ENCODE measurements at regions not wholly inside any gene's neighbourhood (a gene's known extent, or its start where the extent isn't known, plus 50 kb on each side); places are given as distances from the start of the nearest gene placed in this dataset.
"Not testable (repeated sequence)": the region's sequence is repeated elsewhere in the genome, so short reads cannot be mapped to it uniquely, and the experiment has no call there.

DNA sequence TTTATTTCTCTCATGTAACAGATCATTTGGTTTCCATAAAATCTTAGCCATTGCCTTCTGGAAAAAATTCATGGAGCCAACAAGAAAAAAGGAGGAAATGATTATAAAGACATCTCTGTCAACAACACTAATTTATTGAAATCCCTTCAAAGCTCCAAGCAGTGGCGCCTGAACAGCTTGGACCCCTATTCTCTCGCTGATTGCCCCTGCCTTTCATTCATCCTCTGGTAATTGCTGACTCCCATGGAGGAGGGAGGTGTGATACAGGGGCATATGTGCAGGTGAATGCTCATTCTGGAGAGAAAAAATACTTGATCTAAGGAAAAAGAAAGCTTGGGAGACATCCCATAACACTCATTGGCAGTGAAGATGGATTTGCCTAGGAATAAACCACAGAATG lies 345.5 kb downstream of the FGFR2 start:
- H3K9me3 Mint-ChIP-seq: peaks cover 0 to 2% (median 0%) of the 10 kb centered on the region in 6 donors
- DNase-seq: no peak
- no peaks in the 10 kb centered on the region for H3K36me3 Mint-ChIP-seq
- no peak overlapping the region for H3K4me3 Mint-ChIP-seq
- peaks cover 0 to 4% (median 3%) of the 10 kb centered on the region in 3 donors for H3K27me3 Mint-ChIP-seq (ENCODE audit: low read depth in 3 of 3)
- no peaks in the 10 kb centered on the region for H3K4me1 Mint-ChIP-seq
- H3K27ac Mint-ChIP-seq: no peak overlapping the region

DNA sequence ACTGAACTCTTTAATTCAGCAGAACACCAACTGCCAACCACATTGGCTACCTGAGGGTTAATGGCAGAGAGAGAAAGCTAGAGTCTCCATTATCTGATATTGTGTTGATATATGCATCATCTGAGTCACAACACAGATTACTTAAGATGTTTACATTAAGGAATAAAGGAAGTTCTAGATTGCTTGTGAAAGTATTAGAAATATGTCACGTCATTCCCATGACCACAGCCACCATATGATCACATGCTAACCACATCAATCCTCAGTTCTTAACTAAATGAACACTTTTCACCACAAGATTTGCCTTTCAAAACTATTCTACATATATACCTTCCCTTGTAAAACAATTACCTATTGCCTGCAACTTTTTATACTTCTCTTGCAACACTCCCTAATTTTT lies 337.9 kb downstream of the FGFR2 start:
- no peaks in the 10 kb centered on the region for H3K36me3 Mint-ChIP-seq
- H3K27ac Mint-ChIP-seq: no peak overlapping the region
- H3K4me1 Mint-ChIP-seq: no peaks in the 10 kb centered on the region
- no peak overlapping the region for H3K4me3 Mint-ChIP-seq
- H3K9me3 Mint-ChIP-seq: peaks cover 0 to 5% (median 0%) of the 10 kb centered on the region in 6 donors
- H3K27me3 Mint-ChIP-seq (ENCODE audit: low read depth in 3 of 3): peaks cover 0 to 1% (median under 1%) of the 10 kb centered on the region in 3 donors
- DNase-seq: no peak

DNA sequence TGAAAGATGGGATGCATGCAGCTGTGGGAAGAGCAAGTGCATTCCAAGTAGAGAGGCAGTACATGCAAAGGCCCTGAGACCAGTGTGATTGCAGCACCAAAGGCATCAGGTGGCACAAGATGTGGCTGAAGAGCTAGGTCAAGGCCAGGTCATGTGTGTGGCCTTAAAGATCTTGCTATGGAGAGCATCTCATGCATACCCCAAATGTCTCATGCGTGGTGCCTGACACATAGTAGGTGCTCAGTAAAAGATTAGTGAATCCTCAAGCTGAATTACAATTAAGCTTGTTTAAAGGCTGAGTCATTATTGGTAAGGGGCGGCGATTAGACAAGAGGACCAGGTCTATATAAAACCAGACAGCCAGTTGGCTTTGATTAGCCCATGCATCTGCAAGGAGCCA lies 336.6 kb downstream of the FGFR2 start:
- Mint-ChIP-seq H3K4me1 (no peaks in the 10 kb centered on the region), H3K4me3 (no peak overlapping the region), H3K27ac (no peak overlapping the region), H3K27me3 (ENCODE audit: low read depth in 3 of 3) (peaks cover 0 to 5% (median 0%) of the 10 kb centered on the region in 3 donors), H3K9me3 (peaks cover 0 to 5% (median 0%) of the 10 kb centered on the region in 6 donors), H3K36me3 (no peaks in the 10 kb centered on the region)
- DNase-seq: no peak

DNA sequence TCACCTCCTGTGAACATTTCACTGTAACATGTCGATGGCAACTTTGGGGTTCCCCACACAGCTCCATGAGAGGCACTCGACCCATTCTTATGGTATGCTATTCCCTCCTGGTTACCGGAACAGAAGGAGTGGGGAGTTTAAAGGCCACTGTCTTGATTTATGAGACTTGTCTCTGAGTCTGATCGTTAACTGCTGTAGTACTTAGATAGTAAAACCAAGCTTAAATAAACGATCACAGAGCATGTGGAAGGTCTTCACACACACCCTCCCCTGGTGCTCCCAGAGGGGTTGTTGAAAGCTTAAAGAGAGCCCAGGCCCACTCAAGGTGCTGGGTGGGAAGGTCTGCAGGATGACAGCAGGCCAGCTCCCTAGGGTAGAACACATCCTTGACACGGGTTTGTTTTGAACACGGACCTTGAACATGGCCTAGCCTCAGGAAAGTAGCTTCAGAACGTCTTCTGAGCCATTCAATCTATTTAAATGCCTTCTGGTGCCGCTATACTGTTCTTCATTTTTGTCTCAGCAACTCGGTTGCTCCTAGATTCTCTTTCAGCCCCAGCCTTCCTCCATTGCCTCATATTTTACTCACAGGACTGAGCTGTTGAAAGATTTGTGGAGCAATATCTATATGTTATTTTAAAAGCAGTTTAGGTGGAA lies 335.3 kb downstream of the FGFR2 start:
- no peak for DNase-seq
- no peak overlapping the region for H3K4me3 Mint-ChIP-seq
- H3K9me3 Mint-ChIP-seq: peaks cover 0 to 6% (median 0%) of the 10 kb centered on the region in 6 donors
- no peaks in the 10 kb centered on the region for H3K4me1 Mint-ChIP-seq
- H3K36me3 Mint-ChIP-seq: no peaks in the 10 kb centered on the region
- H3K27ac Mint-ChIP-seq: no peak overlapping the region
- H3K27me3 Mint-ChIP-seq (ENCODE audit: low read depth in 3 of 3): peaks cover 0 to 7% (median 0%) of the 10 kb centered on the region in 3 donors

DNA sequence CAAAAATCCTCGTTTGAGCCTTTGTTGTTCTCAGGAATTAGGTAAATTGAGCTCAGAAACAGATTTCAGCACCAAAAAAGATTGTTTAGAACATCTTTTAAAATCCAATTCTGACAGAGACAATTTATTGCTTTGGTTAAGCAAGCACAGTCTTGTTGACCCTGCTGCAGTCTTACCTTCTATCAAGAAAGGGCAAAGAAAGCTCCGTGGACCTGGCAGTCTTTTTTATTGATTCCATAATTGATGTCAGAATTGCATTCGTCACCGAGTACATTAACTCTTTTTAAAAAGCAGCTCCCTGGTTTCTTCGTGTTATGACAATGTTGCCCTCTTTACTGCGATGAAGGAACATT lies 334.8 kb downstream of the FGFR2 start:
- H3K27me3 Mint-ChIP-seq (ENCODE audit: low read depth in 3 of 3): peaks cover 0 to 7% (median 0%) of the 10 kb centered on the region in 3 donors
- H3K4me3 Mint-ChIP-seq: no peak overlapping the region
- no peaks in the 10 kb centered on the region for H3K4me1 Mint-ChIP-seq
- DNase-seq: no peak
- no peak overlapping the region for H3K27ac Mint-ChIP-seq
- H3K9me3 Mint-ChIP-seq: peaks cover 0 to 6% (median 0%) of the 10 kb centered on the region in 6 donors
- H3K36me3 Mint-ChIP-seq: no peaks in the 10 kb centered on the region

DNA sequence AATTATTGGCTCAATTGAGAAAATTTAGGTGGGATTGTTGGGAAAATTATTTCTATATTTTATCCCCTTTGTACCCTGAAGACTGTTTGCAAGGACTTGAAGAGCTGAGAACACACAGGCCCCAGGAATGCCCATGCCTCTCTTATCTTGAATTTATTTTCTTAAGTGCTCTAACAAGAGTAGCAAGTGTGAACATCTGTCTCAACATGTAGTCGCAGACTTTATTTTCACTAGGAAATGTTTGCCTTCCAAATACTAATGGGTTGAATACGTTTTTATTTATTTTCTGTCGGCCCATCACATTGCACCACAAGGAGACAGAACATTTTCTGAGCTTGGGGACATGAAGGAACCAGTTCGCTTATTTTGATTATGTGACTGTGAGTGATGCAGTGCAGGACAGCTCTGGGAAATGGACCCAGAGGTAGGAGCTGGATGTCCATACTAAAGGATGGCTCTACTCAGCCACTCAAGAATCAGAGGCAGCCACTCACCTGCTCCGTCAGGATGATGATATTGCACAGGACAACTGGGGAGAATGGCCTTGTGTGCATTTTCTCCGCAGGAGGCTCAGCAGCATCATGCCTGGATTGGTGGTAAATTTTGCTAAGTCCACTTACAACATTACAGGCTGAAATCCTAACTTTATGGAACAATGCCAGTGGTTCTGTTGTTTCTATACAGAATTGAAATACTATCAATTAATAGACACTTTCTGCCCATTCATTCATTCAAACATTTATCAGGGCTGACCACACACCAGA lies 332.7 kb downstream of the FGFR2 start:
- peaks cover 0 to 6% (median 0%) of the 10 kb centered on the region in 6 donors for H3K9me3 Mint-ChIP-seq
- no peaks in the 10 kb centered on the region for H3K36me3 Mint-ChIP-seq
- H3K27me3 Mint-ChIP-seq (ENCODE audit: low read depth in 3 of 3): peaks cover 0 to 7% (median 2%) of the 10 kb centered on the region in 3 donors
- no peak overlapping the region for H3K4me3 Mint-ChIP-seq
- no peak for DNase-seq
- no peaks in the 10 kb centered on the region for H3K4me1 Mint-ChIP-seq
- H3K27ac Mint-ChIP-seq: no peak overlapping the region

DNA sequence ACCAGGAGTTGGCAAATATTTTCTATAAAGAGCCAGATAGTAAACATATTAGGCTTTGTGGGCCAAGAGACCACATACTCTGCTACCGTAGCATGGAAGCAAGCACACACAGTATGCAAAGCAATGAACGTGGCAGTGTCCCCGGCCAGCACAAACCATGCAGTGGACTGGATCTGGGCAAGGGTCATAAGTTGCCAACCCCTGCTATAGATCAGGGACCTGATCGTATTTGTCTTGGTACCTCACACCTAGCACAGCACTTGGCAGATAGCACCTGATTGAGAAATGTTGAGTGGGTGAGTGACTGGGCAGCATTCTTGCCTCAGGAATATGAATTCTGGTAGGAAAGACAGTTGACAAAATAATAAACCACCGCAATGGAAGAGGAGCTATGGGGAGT lies 331.9 kb downstream of the FGFR2 start:
- H3K27me3 Mint-ChIP-seq (ENCODE audit: low read depth in 3 of 3): peaks cover 0 to 7% (median 2%) of the 10 kb centered on the region in 3 donors
- no peak for DNase-seq
- H3K4me3 Mint-ChIP-seq: no peak overlapping the region
- no peak overlapping the region for H3K27ac Mint-ChIP-seq
- H3K36me3 Mint-ChIP-seq: no peaks in the 10 kb centered on the region
- peaks cover 0 to 4% (median 0%) of the 10 kb centered on the region in 6 donors for H3K9me3 Mint-ChIP-seq
- H3K4me1 Mint-ChIP-seq: no peaks in the 10 kb centered on the region

DNA sequence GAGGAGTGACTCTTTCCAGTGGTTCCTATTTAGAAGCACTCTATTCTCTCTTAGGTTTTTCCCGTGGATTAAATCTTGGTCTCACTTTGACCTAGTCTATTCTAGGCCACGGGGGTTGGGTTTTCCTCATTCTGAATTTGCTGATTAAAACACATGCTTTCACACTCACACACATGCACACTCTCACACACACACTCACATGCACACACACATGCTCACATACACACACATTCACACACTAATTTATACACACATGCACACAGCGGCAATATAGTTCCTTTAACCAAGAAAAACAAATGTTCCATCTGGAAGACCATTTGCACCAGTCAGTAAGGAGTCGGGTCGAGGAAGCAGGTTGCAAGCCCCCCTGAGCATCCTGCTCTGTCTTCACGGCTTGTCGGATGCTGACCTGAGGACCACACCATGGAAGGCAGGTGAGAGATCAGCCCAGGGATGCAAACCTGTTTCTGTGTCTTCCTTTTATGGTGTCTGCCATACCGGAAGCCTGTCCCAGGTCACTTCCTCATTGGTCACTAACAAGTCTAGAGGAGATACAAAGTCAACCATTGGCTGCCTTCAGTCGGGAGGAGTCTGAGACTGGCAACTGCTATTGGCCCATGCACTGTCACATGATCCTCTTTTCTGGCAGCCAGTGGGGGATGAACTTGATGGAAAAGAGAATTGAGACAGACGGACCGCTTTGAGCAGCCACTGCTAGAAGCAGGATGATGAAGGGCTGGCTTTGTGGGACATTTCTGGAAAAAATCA lies 330.8 kb downstream of the FGFR2 start:
- Mint-ChIP-seq H3K4me1 (no peaks in the 10 kb centered on the region), H3K9me3 (peaks cover 0 to 4% (median 0%) of the 10 kb centered on the region in 6 donors), H3K27ac (no peak overlapping the region), H3K36me3 (no peaks in the 10 kb centered on the region), H3K27me3 (ENCODE audit: low read depth in 3 of 3) (peaks cover under 1 to 7% (median 3%) of the 10 kb centered on the region in 3 donors), H3K4me3 (no peak overlapping the region)
- DNase-seq: no peak

DNA sequence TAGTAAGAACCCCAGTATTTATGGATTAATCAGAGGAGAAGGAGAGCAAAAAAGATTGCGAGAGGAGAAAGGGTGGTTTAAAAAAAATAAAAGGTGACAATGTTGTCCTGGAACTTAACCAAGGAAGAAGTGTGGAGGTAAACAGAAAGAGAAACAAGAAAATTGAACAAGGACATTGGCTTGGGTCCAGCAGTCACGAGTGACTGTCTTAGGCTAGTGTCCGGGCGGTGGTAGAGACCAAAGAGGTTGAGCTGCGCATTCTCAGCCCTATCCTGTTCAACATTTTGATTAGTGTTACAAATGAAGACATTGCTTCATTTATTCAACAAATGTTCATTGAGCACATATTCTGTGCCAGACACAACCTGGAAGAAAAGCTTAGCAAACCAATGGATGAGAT lies 329.9 kb downstream of the FGFR2 start:
- H3K36me3 Mint-ChIP-seq: no peaks in the 10 kb centered on the region
- DNase-seq: no peak
- H3K4me1 Mint-ChIP-seq: no peaks in the 10 kb centered on the region
- peaks cover 3 to 5% (median 3%) of the 10 kb centered on the region in 3 donors for H3K27me3 Mint-ChIP-seq (ENCODE audit: low read depth in 3 of 3)
- no peak overlapping the region for H3K4me3 Mint-ChIP-seq
- H3K27ac Mint-ChIP-seq: no peak overlapping the region
- H3K9me3 Mint-ChIP-seq: peaks cover 0 to 1% (median 0%) of the 10 kb centered on the region in 6 donors

DNA sequence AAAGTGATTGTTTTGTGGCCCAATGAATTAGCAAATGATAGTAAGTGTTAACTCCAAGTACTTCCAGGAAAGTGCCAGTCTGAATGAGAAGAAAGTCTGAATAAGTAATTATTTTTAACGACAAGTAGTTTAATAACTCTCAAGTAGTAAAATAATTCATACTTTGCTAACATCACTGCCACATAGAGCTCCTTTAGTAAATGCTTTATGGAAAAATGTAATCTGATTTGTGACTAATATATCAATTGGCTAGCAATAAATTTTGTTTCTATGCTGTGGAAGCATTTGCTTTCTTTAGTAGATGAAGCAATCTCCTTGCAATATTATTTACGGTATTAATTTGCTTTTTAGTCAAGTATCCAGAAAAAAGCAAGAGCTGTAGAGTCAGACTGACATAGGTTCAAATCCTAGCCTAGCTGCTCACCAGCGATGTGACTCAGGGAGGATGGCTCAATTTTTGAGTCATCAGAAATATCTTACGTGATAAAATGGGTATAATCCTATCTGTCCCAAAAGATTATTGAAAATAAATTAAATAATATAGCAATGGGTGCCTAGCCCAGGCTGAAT lies 329.3 kb downstream of the FGFR2 start:
- DNase-seq: no peak
- Mint-ChIP-seq H3K9me3 (peaks cover 0 to 1% (median 0%) of the 10 kb centered on the region in 6 donors), H3K27ac (no peak overlapping the region), H3K4me3 (no peak overlapping the region), H3K4me1 (no peaks in the 10 kb centered on the region), H3K27me3 (ENCODE audit: low read depth in 3 of 3) (peaks cover 3 to 5% (median 3%) of the 10 kb centered on the region in 3 donors), H3K36me3 (no peaks in the 10 kb centered on the region)

DNA sequence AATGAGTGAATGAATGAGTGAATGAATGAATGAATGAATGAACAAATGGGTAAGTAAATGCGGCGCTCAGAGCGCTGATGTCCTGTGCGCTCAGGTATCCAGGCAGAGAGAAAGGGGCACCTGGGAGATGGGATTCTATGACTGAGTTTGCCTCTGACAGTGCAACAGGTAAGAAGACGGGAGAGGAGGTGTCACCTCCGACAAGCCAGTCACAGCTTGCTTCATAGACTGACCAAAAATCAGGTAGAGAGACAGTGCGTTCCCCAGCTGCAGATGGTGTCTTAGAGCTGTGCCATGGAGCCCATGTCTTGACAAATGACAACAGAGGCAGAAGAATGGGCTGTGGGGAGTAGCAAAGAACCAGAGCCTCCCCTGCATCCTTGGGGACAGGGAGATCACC lies 327.3 kb downstream of the FGFR2 start:
- Mint-ChIP-seq H3K27ac (no peak overlapping the region), H3K9me3 (peaks cover 0 to 1% (median 0%) of the 10 kb centered on the region in 6 donors), H3K4me3 (no peak overlapping the region), H3K27me3 (ENCODE audit: low read depth in 3 of 3) (peaks cover 3 to 5% (median 3%) of the 10 kb centered on the region in 3 donors), H3K36me3 (no peaks in the 10 kb centered on the region), H3K4me1 (no peaks in the 10 kb centered on the region)
- DNase-seq: no peak

DNA sequence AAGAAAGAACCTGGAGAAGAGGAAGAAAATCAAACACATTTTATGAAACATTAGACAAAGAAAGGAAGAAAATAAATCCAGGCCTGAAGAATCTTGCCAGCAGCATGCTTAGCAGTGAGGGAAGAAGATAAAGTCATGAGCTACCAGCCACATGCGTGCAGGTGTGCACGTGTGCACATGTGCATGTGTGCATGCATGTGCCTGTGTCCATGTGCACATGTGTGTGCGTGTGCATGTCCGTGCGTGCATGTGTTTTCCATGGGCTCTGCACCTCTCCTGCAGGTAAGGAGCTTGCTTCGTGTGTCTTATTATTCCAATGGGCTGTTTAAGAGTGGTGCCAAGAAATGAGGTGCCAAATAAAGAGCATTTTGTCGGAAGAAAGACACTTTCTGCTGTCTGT lies 322.2 kb downstream of the FGFR2 start:
- H3K27me3 Mint-ChIP-seq (ENCODE audit: low read depth in 3 of 3): peaks cover 1 to 5% (median 4%) of the 10 kb centered on the region in 3 donors

DNA sequence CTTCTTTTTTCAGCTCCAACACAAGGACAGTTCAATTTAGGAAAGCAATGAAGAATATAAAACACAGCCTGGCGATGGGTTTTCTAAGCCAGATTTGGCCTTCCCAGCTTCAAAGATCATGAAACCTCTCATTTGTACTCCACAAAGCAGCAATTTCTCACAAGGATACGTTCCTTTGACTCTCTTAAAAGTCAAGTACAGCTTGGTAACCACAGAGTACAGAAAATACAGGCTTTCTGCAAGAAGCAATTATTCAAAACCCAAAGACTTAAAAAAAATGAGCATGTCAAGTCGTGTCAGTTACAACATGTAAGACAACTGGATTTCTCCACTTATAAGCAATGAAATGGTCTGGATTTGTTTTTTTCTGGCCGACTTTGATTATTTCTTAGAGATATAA lies 321.4 kb downstream of the FGFR2 start:
- no peaks in the 10 kb centered on the region for H3K36me3 Mint-ChIP-seq
- peaks cover 1 to 5% (median 4%) of the 10 kb centered on the region in 3 donors for H3K27me3 Mint-ChIP-seq (ENCODE audit: low read depth in 3 of 3)
- no peaks in the 10 kb centered on the region for H3K4me1 Mint-ChIP-seq
- H3K4me3 Mint-ChIP-seq: no peak overlapping the region
- no peak overlapping the region for H3K27ac Mint-ChIP-seq
- H3K9me3 Mint-ChIP-seq: peaks cover 0 to 9% (median 3%) of the 10 kb centered on the region in 6 donors
- no peak for DNase-seq

More for the DNA sequence above, 322.2 kb downstream of the FGFR2 start:
- Mint-ChIP-seq H3K36me3 (no peaks in the 10 kb centered on the region), H3K27ac (no peak overlapping the region), H3K9me3 (peaks cover 0 to 9% (median 3%) of the 10 kb centered on the region in 6 donors), H3K4me1 (no peaks in the 10 kb centered on the region), H3K4me3 (no peak overlapping the region)
- DNase-seq: no peak

DNA sequence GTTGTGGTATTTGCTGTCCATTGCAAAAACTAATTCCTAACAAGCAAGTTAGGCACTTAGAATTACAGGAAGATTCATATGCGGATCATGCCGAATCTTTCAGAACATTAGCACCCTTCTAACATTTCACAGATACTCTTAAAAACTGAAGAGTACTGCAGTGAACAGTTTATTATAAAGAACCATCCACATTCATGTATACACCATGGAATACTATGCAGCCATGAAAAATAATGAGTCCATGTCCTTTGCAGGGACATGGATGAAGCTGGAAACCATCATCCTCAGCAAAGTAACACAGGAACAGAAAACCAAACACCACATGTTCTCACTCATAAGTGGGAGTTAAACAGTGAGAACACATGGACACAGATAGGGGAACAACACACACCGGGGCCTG lies 319.9 kb downstream of the FGFR2 start:
- not testable (repeated sequence) for DNase-seq; H3K9me3 Mint-ChIP-seq; H3K27ac Mint-ChIP-seq; H3K4me1 Mint-ChIP-seq; H3K4me3 Mint-ChIP-seq; H3K36me3 Mint-ChIP-seq; H3K27me3 Mint-ChIP-seq (ENCODE audit: low read depth in 3 of 3)

All from immature natural killer cell (primary cell).